PC-9 (cell line): ENCODE measurements at regions not wholly inside any gene's neighbourhood (a gene's known extent, or its start where the extent isn't known, plus 50 kb on each side); places are given as distances from the start of the nearest gene placed in this dataset.

Experiments used
- BruUV-seq: library from RNA; stranded (reverse); fragments of 400-500 nt; replicated peaks from 2 replicates; lab custom pipeline; 2021; lab: Mats Ljungman, UMichigan
- CTCF ChIA-PET: fragments of 300-600 bp; sonication (Branson Sonifier 250); formaldehyde crosslinking; loops from one replicate; lab custom pipeline; 2022; ENCODE audit warnings: antibody characterized with exemption; lab: Charles Lee
- POLR2A ChIA-PET: fragments of 300-600 bp; sonication (Branson Sonifier 250); formaldehyde crosslinking; loops from one replicate; lab custom pipeline; 2022; ENCODE audit warnings: antibody characterized with exemption; ENCODE audit not compliant: unreplicated experiment; lab: Charles Lee
- DNase-seq, 2 experiments: peaks; one replicate each; pipeline versions ENCODE4 v3.0.0 to v3.0.0-alpha.2; 2015 to 2022; ENCODE audit warnings: mixed read lengths in 1 of 2
- H2AFZ ChIP-seq: fragments of 200-600 bp; sonication (generic); 2 replicates; pipeline ENCODE4 v1.8.1; 2017; ENCODE audit warnings: antibody characterized with exemption
- H3F3A ChIP-seq: fragments of 200-600 bp; sonication (generic); 2 replicates; pipeline ENCODE4 v1.8.1; 2017; ENCODE audit warnings: antibody characterized with exemption, mild to moderate bottlenecking, low read depth; ENCODE audit not compliant: insufficient read depth
- H3K27ac ChIP-seq: fragments of 200-600 bp; sonication (generic); 2 replicates; pipeline ENCODE4 v1.6.1; 2016; ENCODE audit warnings: mixed run types
- H3K27me3 ChIP-seq: fragments of 200-600 bp; sonication (generic); 2 replicates; pipeline ENCODE4 v1.6.1; 2016; ENCODE audit warnings: low read depth, mixed run types; ENCODE audit not compliant: insufficient read depth
- H3K36me3 ChIP-seq: fragments of 200-600 bp; sonication (generic); 2 replicates; pipeline ENCODE4 v1.6.1; 2016; ENCODE audit warnings: low read depth, mixed run types
- H3K4me1 ChIP-seq: fragments of 200-600 bp; sonication (generic); replicated peaks from 2 replicates; pipeline ENCODE4 v1.6.1; 2016; ENCODE audit warnings: mixed run types; ENCODE audit not compliant: insufficient read depth
- H3K4me2 ChIP-seq: fragments of 200-600 bp; sonication (generic); 2 replicates; pipeline ENCODE4 v1.6.1; 2017; ENCODE audit warnings: mixed run types
- H3K4me3 ChIP-seq: fragments of 200-600 bp; sonication (generic); 2 replicates; pipeline ENCODE4 v1.6.1; 2016; ENCODE audit warnings: mixed run types
- H3K79me2 ChIP-seq: fragments of 200-600 bp; sonication (generic); 2 replicates; pipeline ENCODE4 v1.6.1; 2017; ENCODE audit warnings: low read depth, mixed run types
- H3K9me2 ChIP-seq: fragments of 200-600 bp; sonication (generic); 2 replicates; pipeline ENCODE4 v1.8.1; 2017; ENCODE audit warnings: mild to moderate bottlenecking; ENCODE audit not compliant: insufficient read depth
- H3K9me3 ChIP-seq: fragments of 200-600 bp; sonication (generic); 2 replicates; pipeline ENCODE4 v1.8.1; 2016; ENCODE audit warnings: low read depth; ENCODE audit not compliant: insufficient read depth
- H4K20me1 ChIP-seq: fragments of 200-600 bp; sonication (generic); 2 replicates; pipeline ENCODE4 v1.8.1; 2017; ENCODE audit not compliant: insufficient read depth
- EZH2 ChIP-seq: fragments of 200-600 bp; sonication (generic); IDR thresholded peaks from 2 replicates; pipeline ENCODE4 v1.8.0; 2017; ENCODE audit warnings: antibody characterized with exemption, low read depth
- intact Hi-C: fragments of 100-400 bp; cut with micrococcal nuclease; formaldehyde crosslinking; loops from one replicate; pipeline ENCODE4 v1.10.0; 2022; ENCODE audit not compliant: unreplicated experiment
- TF ChIP-seq, protein P1 (sequence below): fragments of 200-600 bp; sonication (generic); conservative IDR thresholded peaks from 2 replicates; pipeline ENCODE4 v1.6.1; 2017; ENCODE audit warnings: mixed run types, antibody characterized with exemption, mild to moderate bottlenecking, moderate library complexity

DNA sequence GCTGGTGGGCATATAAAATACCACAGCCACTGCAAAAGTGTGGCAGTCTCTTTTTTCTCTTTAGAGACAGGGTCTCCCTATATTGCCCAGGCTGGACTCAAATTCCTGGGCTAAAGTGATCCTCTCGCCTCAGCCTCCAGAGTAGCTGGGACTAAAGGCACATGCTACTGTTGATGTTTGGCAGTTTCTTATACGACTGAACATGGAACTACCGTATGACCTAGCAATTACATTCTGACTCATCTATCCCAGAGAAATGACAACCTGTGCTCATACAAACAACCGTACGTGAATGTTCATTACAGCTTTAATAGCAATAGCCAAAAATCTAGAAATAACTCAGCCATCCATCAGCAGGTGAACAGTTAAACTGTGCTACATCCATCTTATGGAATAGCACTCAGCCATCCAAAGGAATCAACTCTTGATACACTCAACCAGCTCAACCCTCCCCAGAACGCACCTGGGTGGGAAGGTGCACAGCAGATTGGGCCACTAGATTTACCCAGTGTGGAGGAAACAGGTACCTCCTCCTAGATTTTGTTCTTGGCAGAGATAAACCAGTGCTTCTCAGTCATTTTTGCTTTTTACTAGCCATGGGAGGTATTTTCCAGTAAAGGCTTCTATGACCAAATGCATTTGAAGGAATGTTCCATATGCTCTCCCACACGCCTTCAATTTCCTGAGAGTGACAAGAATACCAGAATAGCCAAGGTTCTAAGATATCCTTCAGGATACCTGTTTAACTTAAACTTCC is 130.5 kb downstream of the MED15 start:
- DNase-seq = no peak
- Histone ChIP-seq H3K79me2 (no peaks in the 10 kb centered on the region), H2AFZ (no peak overlapping the region), H4K20me1 (no peaks in the 10 kb centered on the region), H3K36me3 (no peaks in the 10 kb centered on the region), H3K27ac (no peak overlapping the region), H3K9me3 (no peaks in the 10 kb centered on the region), H3K9me2 (no peaks in the 10 kb centered on the region), H3K4me3 (no peak overlapping the region), H3K4me1 (no peaks in the 10 kb centered on the region), H3K4me2 (no peak overlapping the region), H3F3A (no peaks in the 10 kb centered on the region), H3K27me3 (no peaks in the 10 kb centered on the region)
- TF ChIP-seq EZH2 = no peak
- TF ChIP-seq, protein P1, sequence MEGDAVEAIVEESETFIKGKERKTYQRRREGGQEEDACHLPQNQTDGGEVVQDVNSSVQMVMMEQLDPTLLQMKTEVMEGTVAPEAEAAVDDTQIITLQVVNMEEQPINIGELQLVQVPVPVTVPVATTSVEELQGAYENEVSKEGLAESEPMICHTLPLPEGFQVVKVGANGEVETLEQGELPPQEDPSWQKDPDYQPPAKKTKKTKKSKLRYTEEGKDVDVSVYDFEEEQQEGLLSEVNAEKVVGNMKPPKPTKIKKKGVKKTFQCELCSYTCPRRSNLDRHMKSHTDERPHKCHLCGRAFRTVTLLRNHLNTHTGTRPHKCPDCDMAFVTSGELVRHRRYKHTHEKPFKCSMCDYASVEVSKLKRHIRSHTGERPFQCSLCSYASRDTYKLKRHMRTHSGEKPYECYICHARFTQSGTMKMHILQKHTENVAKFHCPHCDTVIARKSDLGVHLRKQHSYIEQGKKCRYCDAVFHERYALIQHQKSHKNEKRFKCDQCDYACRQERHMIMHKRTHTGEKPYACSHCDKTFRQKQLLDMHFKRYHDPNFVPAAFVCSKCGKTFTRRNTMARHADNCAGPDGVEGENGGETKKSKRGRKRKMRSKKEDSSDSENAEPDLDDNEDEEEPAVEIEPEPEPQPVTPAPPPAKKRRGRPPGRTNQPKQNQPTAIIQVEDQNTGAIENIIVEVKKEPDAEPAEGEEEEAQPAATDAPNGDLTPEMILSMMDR = no peak
- ChIA-PET CTCF (no interaction called here), POLR2A (no interaction called here)
- BruUV-seq = no TSS peak
- intact Hi-C loops = no loop called here

DNA sequence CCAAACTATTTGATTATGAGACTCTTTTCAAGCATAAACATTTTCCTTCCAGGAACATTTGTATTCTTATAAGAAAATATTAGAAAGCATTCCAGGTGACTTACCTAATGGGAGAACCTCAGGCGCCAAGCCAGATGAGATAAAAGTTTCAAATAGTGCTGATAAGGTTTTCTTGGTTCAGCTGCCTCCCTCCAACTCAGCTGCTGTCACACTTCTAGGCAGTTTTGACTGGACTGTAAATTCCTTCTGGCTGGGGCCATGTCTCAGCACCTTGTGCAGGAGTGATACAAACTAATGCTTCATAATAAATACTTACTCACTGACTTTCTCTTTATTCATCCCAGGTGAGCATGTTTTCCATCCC is 131.1 kb downstream of the MED15 start:
- Histone ChIP-seq H3K9me3 (no peaks in the 10 kb centered on the region), H3K27ac (no peak overlapping the region), H3K4me2 (no peak overlapping the region), H3K27me3 (no peaks in the 10 kb centered on the region; the same call in 1 of the 2 replicates), H2AFZ (no peak overlapping the region), H3K4me3 (no peak overlapping the region), H3K79me2 (no peaks in the 10 kb centered on the region), H3K9me2 (no peaks in the 10 kb centered on the region), H3F3A (no peaks in the 10 kb centered on the region), H3K36me3 (no peaks in the 10 kb centered on the region), H4K20me1 (no peaks in the 10 kb centered on the region), H3K4me1 (no peaks in the 10 kb centered on the region)
- intact Hi-C loops = no loop called here
- BruUV-seq = no TSS peak
- CTCF ChIA-PET = no interaction called here
- DNase-seq = no peak
- no peak for TF ChIP-seq EZH2
- TF ChIP-seq, protein P1 = no peak
- POLR2A ChIA-PET = no interaction called here

DNA sequence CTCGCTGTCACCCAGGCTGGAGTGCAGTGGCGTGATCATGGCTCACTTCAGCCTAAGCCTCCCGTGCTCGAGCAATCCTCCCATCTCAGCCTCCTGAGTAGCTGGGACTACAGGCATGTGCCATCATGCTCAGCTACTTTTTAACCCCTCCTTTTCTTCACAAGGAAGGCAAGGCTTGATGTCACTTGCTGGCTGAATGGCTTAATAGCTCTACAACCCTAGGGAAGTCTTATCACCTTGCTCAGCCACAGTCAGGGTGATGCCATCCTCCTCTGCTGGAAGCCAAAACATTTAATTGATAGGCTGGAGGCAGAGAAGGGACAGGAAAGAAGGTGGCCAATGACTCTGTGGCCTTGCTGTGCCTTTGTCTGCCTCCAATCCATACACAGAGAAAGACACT is 131.9 kb downstream of the MED15 start:
- no peaks in the 10 kb centered on the region; the same call in 1 of the 2 replicates for H3K27me3 ChIP-seq
- H3K36me3 ChIP-seq = no peaks in the 10 kb centered on the region
- no peak overlapping the region for H2AFZ ChIP-seq
- H3K4me1 ChIP-seq = no peaks in the 10 kb centered on the region
- no peaks in the 10 kb centered on the region for H3K9me2 ChIP-seq
- ChIA-PET POLR2A (no interaction called here), CTCF (no interaction called here)
- no peaks in the 10 kb centered on the region for H3K9me3 ChIP-seq
- no peaks in the 10 kb centered on the region for H4K20me1 ChIP-seq
- H3K4me3 ChIP-seq = no peak overlapping the region
- TF ChIP-seq, protein P1 = no peak
- no peak for DNase-seq
- H3K79me2 ChIP-seq = no peaks in the 10 kb centered on the region
- no TSS peak for BruUV-seq
- H3K4me2 ChIP-seq = no peak overlapping the region
- no peak overlapping the region for H3K27ac ChIP-seq
- H3F3A ChIP-seq = no peaks in the 10 kb centered on the region
- intact Hi-C loops = no loop called here
